Activated CD8-positive, alpha-beta memory T cell treated with anti-CD3 and anti-CD28 coated beads for 24 hours (primary cell): ENCODE measurements at regions not wholly inside any gene's neighbourhood (a gene's known extent, or its start where the extent isn't known, plus 50 kb on each side); places are given as distances from the start of the nearest gene placed in this dataset.

Source experiments
- DNase-seq: peaks from one replicate; pipeline ENCODE4 v3.0.0-alpha.2; 2020

- DNase-seq, result no peak
Measured at GRCh38 chr6:40714576-40715564, 127.7 kb upstream of the LRFN2 start.

GRCh38 chr6:40714143-40714542 lies 127.0 kb upstream of the LRFN2 start:
- DNase-seq, result no peak

GRCh38 chr6:40713002-40713719 lies 126.0 kb upstream of the LRFN2 start:
- no peak for DNase-seq

- no peak for DNase-seq
Measured at GRCh38 chr6:40710626-40711330, 123.6 kb upstream of the LRFN2 start.

- DNase-seq, result no peak
Measured at GRCh38 chr6:40708049-40708448, 120.9 kb upstream of the LRFN2 start.

- no peak for DNase-seq
Measured at GRCh38 chr6:40706178-40706577, 119.0 kb upstream of the LRFN2 start.

- no peak for DNase-seq
Measured at GRCh38 chr6:40705354-40705753, 118.2 kb upstream of the LRFN2 start.

- no peak for DNase-seq
Measured at GRCh38 chr6:40701352-40702007, 114.3 kb upstream of the LRFN2 start.

- DNase-seq, result no peak
Measured at GRCh38 chr6:40700006-40700580, 112.9 kb upstream of the LRFN2 start.

GRCh38 chr6:40695750-40696415 lies 108.7 kb upstream of the LRFN2 start:
- DNase-seq, result no peak

GRCh38 chr6:40695114-40695513 lies 108.0 kb upstream of the LRFN2 start:
- DNase-seq, result no peak

GRCh38 chr6:40693768-40694167 lies 106.6 kb upstream of the LRFN2 start:
- DNase-seq, result no peak

- no peak for DNase-seq
Measured at GRCh38 chr6:40692337-40692736, 105.2 kb upstream of the LRFN2 start.

GRCh38 chr6:40689185-40689584 lies 102.0 kb upstream of the LRFN2 start:
- DNase-seq, result no peak

GRCh38 chr6:40688214-40688761 lies 101.1 kb upstream of the LRFN2 start:
- DNase-seq, result no peak

GRCh38 chr6:40685862-40686261 lies 98.7 kb upstream of the LRFN2 start:
- no peak for DNase-seq

GRCh38 chr6:40681622-40682021 lies 94.5 kb upstream of the LRFN2 start:
- DNase-seq, result no peak

GRCh38 chr6:40678941-40679340 lies 91.8 kb upstream of the LRFN2 start:
- no peak for DNase-seq

- DNase-seq, result no peak
Measured at GRCh38 chr6:40674170-40674569, 87.0 kb upstream of the LRFN2 start.

- DNase-seq, result no peak
Measured at GRCh38 chr6:40672087-40672486, 84.9 kb upstream of the LRFN2 start.

- DNase-seq, result no peak
Measured at GRCh38 chr6:40671694-40672050, 84.5 kb upstream of the LRFN2 start.
